ENCODE measurements at regions not wholly inside any gene's neighbourhood (a gene's known extent, or its start where the extent isn't known, plus 50 kb on each side); places are given as distances from the start of the nearest gene placed in this dataset.

- Histone ChIP-seq H3K36me3 (no peaks in the 10 kb centered on the region), H3K27me3 (no peaks in the 10 kb centered on the region), H3K9me3 (peaks cover 4% of the 10 kb centered on the region; the same call in 1 of the 2 replicates), H3K4me3 (no peak overlapping the region)
- DNase-seq = no peak
Observed at GRCh38 chr22:27662359-27663301, 138.9 kb downstream of the MN1 start.

- Histone ChIP-seq H3K9me3 (peaks cover 4% of the 10 kb centered on the region; the same call in 1 of the 2 replicates), H3K36me3 (no peaks in the 10 kb centered on the region), H3K27me3 (no peaks in the 10 kb centered on the region), H3K4me3 (no peak overlapping the region)
- no peak for DNase-seq
Observed at GRCh38 chr22:27663812-27664211, 137.7 kb downstream of the MN1 start.

GRCh38 chr22:27666272-27666997, 135.1 kb downstream of the MN1 start:
- no peak for DNase-seq
- H3K9me3 ChIP-seq = peaks cover 4% of the 10 kb centered on the region; the same call in 1 of the 2 replicates
- H3K27me3 ChIP-seq = no peaks in the 10 kb centered on the region
- no peak overlapping the region for H3K4me3 ChIP-seq
- H3K36me3 ChIP-seq = no peaks in the 10 kb centered on the region

- Histone ChIP-seq H3K9me3 (peaks cover 4% of the 10 kb centered on the region; the same call in 1 of the 2 replicates), H3K27me3 (no peaks in the 10 kb centered on the region), H3K36me3 (no peaks in the 10 kb centered on the region), H3K4me3 (no peak overlapping the region)
- no peak for DNase-seq
Observed at GRCh38 chr22:27667121-27667843, 134.3 kb downstream of the MN1 start.

GRCh38 chr22:27668828-27669797, 132.4 kb downstream of the MN1 start:
- H3K36me3 ChIP-seq = no peaks in the 10 kb centered on the region
- DNase-seq = peak; percentile 89
- H3K4me3 ChIP-seq = no peak overlapping the region
- no peaks in the 10 kb centered on the region for H3K27me3 ChIP-seq
- H3K9me3 ChIP-seq = peaks cover 4% of the 10 kb centered on the region; the same call in 1 of the 2 replicates

- H3K4me3 ChIP-seq = no peak overlapping the region
- no peaks in the 10 kb centered on the region for H3K36me3 ChIP-seq
- DNase-seq = no peak
Observed at GRCh38 chr22:27669798-27670599, 131.6 kb downstream of the MN1 start.

GRCh38 chr22:27670701-27671412, 130.7 kb downstream of the MN1 start:
- H3K27me3 ChIP-seq = no peaks in the 10 kb centered on the region
- no peak for DNase-seq
- H3K36me3 ChIP-seq = no peaks in the 10 kb centered on the region
- H3K9me3 ChIP-seq = peaks cover 4% of the 10 kb centered on the region; the same call in 1 of the 2 replicates
- H3K4me3 ChIP-seq = no peak overlapping the region

More at GRCh38 chr22:27669798-27670599, 131.6 kb downstream of the MN1 start:
- no peaks in the 10 kb centered on the region for H3K27me3 ChIP-seq
- H3K9me3 ChIP-seq = peaks cover 4% of the 10 kb centered on the region; the same call in 1 of the 2 replicates

- peak; percentile 39 for DNase-seq
- Histone ChIP-seq H3K9me3 (peaks cover 3% of the 10 kb centered on the region; the same call in 1 of the 2 replicates), H3K27me3 (no peaks in the 10 kb centered on the region), H3K36me3 (no peaks in the 10 kb centered on the region), H3K4me3 (no peak overlapping the region)
Observed at GRCh38 chr22:27671413-27671935, 130.1 kb downstream of the MN1 start.

GRCh38 chr22:27672721-27673418, 128.7 kb downstream of the MN1 start:
- H3K27me3 ChIP-seq = no peaks in the 10 kb centered on the region
- H3K4me3 ChIP-seq = no peak overlapping the region
- H3K36me3 ChIP-seq = no peaks in the 10 kb centered on the region
- no peaks in the 10 kb centered on the region for H3K9me3 ChIP-seq
- DNase-seq = no peak

GRCh38 chr22:27673839-27674238, 127.7 kb downstream of the MN1 start:
- no peaks in the 10 kb centered on the region for H3K27me3 ChIP-seq
- no peak for DNase-seq
- H3K36me3 ChIP-seq = no peaks in the 10 kb centered on the region
- H3K4me3 ChIP-seq = no peak overlapping the region
- H3K9me3 ChIP-seq = no peaks in the 10 kb centered on the region

- no peaks in the 10 kb centered on the region for H3K36me3 ChIP-seq
- DNase-seq = no peak
- H3K27me3 ChIP-seq = no peaks in the 10 kb centered on the region
- H3K4me3 ChIP-seq = no peak overlapping the region
- no peaks in the 10 kb centered on the region for H3K9me3 ChIP-seq
Observed at GRCh38 chr22:27674261-27674923, 127.2 kb downstream of the MN1 start.

GRCh38 chr22:27676545-27677213, 124.9 kb downstream of the MN1 start:
- no peak overlapping the region for H3K4me3 ChIP-seq
- no peaks in the 10 kb centered on the region for H3K27me3 ChIP-seq
- DNase-seq = no peak
- no peaks in the 10 kb centered on the region for H3K9me3 ChIP-seq
- H3K36me3 ChIP-seq = no peaks in the 10 kb centered on the region

- Histone ChIP-seq H3K9me3 (no peaks in the 10 kb centered on the region), H3K4me3 (no peak overlapping the region), H3K27me3 (no peaks in the 10 kb centered on the region), H3K36me3 (no peaks in the 10 kb centered on the region)
- no peak for DNase-seq
Observed at GRCh38 chr22:27677905-27678458, 123.6 kb downstream of the MN1 start.

All from MG63 (cell line).